ENCODE measurements at regions not wholly inside any gene's neighbourhood (a gene's known extent, or its start where the extent isn't known, plus 50 kb on each side); places are given as distances from the start of the nearest gene placed in this dataset.

DNA sequence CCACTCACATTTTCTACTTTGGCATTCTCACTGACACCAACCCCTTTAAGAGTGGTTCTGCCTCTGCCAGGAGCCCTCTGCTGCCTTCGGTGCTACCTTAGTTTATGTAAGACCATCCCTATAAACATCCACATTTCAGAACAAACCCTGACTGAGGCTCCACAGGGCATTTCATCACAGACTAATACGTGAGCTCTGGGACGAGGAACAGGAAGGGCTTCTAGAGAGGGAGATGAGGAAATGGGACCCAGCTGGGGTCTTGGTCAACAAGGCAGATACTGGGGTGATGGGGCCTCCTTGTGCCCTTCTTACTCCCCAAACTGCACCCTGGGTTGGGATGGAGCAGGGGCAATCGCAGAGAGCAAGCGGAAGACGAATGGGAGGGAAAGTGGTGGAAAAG is 86.5 kb upstream of the FYN start:
- no peak for DNase-seq

DNA sequence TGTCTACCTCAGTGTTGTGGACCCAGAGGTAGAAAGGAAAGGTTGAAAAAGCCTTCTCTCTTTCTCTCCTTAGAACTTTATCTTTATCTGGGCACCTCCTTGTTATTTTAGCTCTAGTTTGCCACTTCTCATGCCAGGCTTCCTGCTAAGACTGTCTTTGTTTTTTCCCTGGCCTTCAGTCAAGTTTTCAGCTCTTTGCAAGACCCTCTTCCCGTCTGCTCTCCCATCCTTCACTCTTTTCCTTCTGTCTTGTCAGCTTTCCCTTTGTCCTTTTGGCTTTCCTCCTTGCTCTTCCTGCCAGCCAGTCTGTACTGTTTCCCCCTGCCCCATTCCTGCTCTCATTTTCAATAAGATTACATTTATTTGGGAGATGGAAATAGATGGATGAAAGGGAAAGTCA is 86.8 kb upstream of the CCN6 start:
- DNase-seq: no peak

DNA sequence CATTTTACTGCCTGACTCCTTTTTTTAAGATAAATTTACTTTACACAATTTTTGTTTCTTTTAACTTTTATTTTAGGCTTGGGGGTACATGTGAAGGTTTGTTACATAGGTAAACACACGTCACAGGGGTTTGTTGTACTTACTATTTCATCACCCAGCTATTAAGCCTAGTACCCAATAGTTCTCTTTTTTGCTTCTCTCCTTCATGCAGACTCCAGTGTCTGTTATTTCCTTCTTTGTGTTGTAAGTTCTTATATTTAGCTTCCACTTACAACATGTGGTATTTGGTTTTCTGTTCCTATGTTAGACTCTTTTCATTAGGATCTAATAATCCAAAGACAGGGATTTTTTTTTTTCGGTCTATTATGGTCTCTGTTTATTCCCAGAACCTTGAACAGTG is 83.5 kb upstream of the CCN6 start:
- DNase-seq: no peak

DNA sequence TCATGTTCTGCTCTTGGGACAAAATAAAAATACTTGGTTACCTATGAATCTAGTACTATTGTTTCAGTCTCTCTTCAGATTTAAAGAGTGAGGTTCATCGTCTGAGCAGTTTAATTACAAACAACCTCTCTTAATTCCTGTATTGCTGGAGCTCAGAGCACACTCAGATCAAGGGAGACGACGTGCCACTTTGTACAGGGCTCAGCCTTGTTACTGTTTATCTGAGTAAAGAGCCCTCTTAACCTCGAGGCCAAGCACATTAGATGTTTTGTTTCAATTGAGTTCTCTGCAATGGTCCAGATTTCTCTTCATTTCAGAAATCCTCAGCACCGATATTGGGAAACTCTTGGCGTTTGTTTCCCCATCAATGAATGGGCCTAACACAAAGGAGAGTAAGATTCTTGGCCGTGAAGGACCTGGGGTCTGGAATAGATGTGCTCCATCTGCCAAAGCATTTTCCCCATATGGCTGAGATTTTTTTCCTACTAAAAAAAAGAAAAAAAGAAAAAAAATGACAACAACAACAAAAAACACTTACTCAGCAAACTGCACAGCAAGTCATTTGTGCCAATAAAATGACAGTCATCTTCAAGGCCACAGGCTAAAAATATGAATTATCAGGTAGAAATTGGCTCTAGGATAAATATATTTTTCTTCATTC is 82.6 kb upstream of the CCN6 start:
- no peak for DNase-seq

DNA sequence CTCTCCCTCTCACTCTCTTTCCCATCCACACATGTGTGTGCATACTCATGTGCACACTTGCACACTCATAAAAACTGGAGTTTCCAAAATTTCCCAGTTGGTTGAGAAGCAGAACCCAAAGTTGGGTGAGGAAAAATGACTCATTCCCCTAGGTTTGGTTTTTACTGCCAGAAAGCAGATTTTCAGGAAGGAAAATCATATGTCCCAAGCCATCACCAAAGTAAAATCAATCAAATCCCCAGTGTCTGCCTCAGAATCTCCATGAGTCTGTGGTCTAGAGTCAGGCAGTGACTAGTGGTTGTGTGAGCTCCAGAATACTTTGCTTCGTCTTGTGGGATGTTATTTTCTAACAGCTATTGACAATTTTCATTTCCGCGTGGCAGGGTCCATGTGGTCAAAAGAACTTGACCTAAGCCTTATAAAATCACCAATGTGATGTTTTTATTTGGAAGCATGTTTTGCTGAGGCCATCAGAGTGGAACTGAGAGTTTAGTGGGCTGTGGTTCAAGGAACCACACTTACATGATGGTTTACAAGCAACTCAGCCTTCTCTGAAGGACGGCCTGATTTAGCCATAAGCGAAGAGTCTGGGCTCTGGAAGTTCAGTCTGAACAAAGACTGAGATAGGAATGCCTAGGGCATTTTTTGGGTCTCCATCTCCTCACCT is 81.9 kb upstream of the CCN6 start:
- no peak for DNase-seq

DNA sequence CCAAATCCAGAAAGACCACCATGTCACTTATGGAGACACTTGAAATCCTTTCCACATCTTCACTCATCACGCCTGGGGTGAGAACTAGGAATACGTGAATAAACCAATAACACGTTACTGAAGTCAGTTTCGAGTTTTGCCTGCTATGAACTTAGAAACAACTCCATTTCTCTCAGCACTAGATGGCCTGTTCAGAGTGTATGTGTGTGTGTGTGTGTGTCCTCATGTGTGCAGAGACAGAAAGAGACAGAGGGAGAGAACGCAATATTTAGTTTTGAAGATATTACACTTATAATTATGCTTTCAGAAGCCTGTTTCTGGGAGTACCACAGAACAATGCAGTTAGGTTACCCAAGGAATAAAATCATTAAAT is 81.2 kb upstream of the CCN6 start:
- no peak for DNase-seq

DNA sequence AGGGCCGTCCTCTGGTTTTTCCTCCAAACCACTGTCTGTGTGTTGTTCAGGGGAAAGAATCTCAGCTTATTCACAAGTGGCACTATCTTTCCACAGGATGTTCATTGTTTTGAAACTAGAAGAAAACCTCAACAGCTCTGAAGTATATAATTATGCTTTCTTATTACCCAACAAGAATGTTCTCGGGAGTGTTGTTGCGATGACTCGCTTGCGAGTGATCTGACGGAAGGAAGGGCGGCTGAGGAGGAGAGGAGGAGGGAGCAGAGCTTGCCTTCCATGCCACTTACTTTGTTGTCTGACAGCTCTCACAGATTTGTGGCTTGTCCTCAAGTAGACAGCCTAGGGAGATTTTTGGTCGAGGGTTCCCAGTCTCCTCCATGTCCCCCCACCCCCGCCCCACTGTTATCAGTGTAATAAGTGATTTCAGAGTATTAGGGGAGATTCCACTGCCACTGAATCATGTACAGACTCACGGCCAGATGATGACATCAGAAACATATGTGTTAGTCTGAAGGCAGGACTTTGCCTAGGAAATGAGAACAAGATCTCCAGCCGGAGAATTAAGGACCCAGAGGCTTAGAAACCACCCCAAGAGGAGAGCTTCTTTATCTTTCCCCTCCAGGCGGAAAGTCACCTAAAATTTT is 80.7 kb upstream of the CCN6 start:
- DNase-seq: no peak

DNA sequence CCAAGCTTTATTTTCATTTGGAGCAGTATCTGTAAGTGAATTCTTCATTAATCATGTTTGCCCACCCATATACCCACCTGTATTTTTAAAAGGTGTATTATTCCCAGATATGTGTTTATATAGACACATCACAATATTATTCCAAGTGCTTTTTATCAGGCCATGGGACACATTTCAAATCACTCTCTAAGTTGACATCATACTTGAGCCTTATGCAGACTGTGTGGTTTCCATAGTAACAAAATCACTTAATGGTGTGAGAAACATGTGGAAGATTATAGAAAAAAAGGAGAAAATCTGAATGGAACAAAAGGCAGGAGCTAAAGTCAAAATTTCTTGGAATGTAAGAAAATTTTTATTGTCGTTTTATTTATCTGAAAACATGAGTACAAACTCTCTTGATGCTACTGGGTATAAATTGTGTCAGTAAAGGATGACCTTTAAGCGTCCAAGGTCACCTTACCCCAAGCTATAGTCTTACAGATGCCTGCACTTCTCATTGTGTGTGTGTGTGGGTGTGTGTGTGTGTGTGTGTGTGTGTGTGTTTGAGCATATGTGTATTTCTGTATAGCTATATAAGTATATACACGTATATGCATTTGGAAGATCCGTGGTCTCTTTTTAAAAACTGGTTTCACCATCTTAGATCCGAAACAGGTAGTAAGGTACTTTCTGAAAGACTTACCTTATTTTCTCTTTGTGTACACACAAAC is 79.8 kb upstream of the CCN6 start:
- DNase-seq: no peak

DNA sequence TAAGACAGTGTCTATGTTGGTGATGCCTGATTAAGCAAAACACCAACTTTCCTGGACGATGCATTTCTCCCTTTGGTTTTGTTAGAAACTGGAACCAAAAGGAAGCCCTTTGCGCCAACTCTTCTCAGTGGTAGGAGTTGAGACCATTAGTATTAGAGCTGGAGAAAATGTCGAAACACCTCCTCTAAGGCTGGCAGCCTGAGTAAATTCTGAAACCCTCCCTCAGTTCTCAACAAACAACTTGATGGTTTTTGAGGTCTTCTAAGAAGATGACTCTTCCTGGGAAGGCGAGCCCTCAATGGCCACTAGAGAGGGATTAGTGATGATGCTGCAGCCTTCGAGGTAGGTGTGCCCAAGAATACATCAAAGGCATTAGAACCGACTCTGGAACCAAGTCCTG is 78.4 kb upstream of the CCN6 start:
- no peak for DNase-seq

DNA sequence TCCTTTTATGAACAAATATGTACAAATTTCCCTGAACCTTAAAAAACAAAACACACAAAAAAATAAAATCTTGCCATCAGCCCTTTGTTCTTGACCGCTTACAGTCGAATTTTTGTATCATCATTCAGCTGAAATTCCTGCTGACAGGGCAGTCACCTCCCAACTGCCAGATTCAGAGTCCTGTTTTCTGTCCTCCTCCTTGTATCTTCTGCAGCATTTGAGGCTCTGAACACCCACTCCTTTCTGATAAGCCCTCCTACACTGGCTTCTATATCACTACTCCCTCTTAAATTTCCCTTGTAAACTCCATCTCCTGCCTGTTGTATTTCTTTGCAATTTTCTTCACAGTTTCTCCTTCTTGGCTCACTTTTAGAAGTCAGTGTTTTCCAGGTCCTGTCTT is 77.8 kb upstream of the CCN6 start:
- no peak for DNase-seq

DNA sequence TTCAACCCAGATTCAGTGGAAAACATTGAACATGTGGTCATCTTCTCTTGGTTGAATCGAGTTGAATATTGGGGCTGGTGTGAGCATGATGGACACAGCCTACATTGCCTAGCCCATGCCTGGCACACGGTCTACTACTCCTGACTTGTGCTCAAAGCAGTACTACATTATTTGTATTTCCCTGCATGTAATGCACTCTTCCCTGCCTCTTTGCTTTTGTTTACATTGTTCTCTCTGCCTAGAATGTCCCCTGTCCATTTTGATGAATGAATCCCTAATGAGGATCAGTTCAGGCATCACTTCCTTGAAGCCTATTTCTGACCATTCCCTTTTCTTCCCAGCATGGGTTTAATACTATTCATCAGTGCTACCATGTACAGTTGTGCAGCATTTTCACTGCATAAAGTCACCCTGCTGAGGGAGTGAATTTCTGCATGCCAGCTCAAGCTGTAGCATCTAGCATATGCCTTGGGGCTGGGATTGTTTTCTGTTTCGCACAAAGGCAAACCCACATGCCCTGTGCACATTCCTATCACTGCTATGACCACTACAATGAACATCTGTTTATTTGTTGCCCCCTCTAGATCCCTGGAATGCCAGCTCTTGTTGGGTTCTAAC is 75.3 kb upstream of the CCN6 start:
- no peak for DNase-seq

DNA sequence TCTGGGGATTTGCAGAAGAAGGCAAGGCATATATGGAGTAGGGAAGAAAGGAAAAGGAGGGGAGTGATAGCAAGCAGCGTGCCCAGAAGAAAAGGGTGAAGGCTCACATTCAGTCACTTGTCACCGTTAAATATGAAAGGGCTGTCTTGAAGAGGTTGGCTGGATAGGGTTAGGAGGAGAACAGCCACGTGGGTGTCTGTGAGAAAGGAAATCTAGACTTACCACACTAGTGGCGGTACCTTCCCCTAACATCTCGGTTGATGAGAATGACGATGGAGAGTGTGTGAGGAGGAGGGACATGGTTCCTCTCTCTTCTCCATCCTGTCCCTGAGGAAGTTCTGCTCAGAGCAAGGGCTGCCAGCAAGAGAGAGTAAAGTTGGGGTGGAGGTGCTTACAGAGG is 74.3 kb upstream of the CCN6 start:
- DNase-seq: no peak

DNA sequence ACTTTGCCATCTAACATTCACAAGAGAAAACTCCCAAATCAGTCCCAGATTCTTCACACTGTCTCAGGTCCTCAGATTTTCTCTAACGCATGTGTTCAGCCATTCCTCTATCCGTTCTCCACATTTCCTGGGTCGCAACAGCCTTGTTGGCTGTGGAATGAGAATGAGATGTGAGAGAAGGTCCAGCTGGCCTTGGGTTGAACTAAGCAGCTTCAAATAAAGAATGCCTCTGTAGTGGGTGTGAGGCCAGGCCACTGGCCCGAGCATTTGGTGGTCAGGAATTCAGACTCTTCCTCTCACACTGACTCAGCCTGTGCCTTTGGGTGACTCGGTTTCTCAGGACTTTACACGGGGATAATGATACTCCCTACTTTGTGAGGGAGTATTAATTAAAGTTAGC is 73.8 kb upstream of the CCN6 start:
- DNase-seq: no peak

DNA sequence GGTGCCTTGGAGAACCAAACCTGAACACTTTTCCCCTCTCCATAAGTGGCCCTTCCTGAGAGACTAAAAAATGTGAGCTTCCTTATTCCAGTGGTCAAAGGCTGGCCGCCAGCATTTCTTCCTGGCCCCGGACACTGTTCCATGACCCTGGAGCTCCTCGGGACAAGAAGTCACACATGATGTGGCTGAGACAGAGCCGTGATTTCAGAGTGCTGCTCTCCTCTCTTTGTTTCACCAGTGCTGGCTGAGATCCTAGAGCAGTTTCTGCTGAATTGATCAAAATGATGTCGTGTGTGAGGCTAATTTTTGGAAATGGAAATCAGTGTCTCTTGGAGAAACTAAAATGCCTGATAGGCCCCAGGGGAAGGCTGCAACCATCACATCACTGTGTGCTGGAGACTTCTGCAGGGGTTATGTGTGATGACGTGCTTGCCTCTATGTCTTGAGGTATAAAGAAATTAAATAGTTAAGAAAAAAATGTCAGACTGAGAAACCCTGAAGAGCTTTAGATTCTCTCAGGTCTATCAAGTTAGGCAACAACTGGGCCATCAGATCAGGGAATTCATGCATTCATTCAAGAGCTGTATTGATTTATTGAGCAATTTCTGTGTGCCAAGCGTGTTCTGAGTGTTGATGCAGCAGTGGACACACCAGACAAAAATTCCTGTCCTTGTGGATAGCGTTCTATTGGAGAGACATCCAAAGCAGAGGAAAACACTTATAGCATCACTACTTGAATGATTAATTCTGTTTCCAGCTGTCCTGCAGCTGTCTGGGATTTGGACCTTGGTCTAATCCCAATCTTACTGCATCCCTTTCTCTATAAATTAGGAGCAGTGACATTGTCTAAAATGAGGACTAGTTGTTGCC is 72.7 kb upstream of the CCN6 start:
- DNase-seq: no peak

DNA sequence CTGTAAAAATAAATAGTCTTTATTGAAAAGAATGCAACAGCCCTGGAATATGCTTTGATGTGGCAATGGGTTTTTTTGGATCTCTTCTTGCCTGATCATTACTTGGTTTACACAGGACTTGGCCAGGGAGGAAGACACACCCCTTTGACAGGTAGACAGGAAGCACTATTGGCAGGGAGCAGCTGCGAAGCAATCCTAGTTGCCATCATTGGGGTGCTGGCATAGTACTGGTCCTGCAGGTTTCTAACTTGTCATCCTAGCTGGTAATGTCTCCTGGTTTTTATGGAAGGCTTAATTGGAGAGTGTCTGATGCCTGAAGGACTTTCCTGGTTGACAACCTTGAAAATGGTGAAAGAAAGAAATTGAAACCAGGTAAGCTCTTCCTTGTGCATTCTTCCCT is 71.2 kb upstream of the CCN6 start:
- DNase-seq: no peak

DNA sequence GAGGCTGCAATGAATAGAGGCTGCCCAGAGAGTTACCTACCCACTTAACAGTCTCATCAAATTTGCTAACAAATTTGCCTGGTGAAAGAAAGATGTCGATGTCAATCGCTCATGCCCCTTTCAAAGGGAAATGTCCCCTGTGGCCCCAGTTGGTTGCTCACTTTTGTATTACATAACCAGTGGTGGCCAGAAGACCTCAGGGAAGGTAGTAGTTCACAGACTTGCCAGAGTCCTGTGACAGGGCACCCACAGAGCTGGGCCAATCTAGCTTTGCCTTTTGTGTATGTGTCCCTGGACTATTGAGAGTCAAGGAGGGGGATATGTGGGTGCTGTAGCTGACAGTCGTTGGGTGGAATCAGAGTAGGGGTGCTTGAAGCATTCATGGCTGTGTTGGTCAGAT is 70.7 kb upstream of the CCN6 start:
- no peak for DNase-seq

DNA sequence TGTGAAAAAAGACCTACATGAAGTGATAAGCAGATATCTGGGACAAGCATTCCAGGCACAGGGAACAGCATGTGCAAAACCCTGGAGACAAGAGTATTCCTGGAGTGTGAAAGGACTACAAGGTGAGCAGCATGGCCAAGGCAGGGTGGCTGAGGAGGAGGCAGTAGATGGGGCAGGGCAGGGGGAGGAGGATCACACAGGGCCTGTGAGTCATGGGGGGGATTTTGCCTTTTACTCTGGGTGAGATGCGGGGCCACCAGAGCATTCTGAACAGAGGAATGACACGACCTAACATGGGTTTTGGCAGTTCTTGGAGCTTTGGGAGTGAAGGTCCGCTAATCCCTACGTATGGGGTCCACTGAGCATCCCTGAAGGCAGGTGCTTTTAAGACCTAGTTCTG is 69.8 kb upstream of the CCN6 start:
- no peak for DNase-seq

DNA sequence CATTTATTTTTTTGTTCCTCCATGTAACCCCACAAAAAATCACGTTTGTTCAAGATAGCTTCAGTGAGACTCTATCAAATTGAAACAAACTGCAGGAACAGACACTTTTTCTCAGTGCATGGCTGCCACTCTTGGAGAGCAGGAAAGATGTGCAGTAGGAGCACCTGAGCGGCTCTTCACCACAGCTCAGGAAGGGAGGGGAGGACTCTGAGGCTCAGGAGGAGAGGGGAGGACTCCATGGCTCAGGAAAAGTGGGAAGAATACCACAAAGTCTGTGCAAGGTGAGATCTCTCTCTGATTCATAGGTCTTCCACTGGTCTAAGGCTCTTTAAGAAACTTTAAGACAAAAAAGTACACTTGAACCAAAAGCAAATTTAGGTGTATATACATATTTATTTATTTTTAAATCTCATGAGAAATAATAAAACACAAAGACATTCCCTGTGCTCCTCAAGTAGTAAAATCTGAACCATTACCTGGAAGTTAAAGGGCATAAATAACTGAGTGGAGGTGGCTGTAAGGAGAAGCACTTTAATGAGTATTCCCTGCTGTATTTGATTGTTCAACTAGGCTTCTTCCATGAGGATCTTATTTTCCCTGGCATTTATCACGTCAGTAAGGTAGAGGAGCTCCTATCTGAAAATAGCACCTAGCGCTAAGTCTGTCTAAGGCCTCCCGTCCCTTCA is 69.2 kb upstream of the CCN6 start:
- no peak for DNase-seq

DNA sequence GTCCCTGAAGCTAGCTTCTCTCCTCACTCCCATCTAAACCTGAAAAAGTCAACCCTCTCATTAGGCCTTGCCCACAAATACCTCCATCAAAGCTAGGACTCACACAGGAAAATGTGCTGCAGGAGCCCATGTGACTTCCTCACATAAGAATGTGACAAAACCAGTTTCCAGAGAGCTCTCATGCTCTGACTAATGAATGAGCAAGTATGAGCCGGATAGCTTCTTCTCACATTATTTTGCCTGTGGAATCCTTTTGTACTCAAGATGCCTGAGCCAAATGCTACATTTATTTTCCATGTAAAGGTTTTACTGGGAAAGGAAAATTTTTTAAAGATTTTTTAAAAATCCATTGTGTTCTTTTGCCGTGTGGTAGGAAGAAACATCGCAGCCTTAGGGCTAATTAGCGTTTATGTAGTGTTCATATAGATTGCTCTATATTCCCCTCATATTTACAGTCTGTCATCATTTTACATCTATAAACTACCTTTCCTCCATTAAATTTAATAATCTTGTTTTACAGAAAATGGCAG is 68.6 kb upstream of the CCN6 start:
- peak; percentile 60 for DNase-seq

DNA sequence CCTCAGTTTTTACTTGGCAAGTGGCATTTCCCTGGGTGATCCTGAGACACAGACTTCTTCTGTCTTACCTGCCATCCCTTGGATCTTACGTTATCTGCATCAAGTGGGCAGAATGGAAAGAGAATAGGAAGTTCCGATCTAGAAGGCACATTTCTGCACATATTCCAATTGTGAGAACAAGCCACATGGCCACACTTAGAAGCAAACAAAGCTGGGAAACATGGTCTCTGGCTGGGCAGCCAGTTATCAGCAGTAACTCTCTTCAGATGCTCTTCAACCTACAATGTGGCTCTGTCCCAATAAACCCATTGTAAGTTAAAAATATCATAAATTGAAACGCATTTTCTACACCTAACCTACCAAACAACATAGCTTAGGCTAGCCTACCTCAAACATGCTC is 67.3 kb upstream of the CCN6 start:
- DNase-seq: no peak

DNA sequence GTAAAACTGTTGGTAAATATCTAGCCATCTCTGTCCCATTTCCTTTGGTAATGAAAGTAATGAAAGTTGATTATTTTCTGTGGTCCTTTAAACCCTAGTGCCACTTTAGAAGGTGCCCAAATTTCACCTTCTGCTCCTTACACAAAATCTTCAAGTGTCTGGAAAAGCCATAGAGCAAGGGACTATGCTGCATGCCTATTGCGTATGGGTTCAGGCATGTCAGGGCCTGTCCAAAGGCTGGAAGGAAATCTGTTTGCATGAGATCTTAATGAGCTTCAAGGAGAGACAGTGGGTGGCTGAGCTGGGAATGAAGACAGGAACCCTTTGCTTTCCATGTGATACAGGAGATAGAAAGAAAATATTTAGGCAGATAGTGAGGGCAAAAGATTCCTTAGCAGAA is 66.6 kb upstream of the CCN6 start:
- DNase-seq: no peak

DNA sequence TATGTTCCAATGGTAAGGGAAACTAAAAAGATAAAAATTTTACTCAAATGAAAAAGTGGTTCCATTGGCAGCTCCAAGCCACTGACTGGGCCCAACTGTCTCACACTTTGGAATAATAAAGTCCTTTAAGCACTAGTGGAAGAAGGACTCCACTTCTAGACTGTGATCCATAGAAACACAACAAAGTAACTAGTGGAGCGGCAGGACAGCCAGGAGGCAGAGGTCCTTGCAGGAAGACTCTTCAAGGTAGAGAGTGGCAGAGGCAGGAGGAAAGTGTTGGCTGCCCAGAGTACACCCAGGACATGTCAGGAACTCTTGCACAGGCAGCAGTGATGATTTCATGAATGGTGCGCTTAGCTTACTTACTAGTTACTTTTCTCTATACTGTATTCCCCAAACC is 65.0 kb upstream of the CCN6 start:
- DNase-seq: no peak
